PC-3 (cell line): ENCODE measurements at regions not wholly inside any gene's neighbourhood (a gene's known extent, or its start where the extent isn't known, plus 50 kb on each side); places are given as distances from the start of the nearest gene placed in this dataset.

Experiments used
- ATAC-seq: fragments of 200-7000 bp; cut with Tn5 transposase; 2 replicates; pipeline ENCODE4 v1.9.1; 2020; ENCODE audit warnings: mild to moderate bottlenecking, moderate library complexity
- BruUV-seq: library from RNA; stranded (reverse); fragments of 400-500 nt; replicated peaks from 2 replicates; lab custom pipeline; 2021; lab: Mats Ljungman, UMichigan
- CTCF ChIA-PET: fragments of 300-600 bp; sonication (Branson Sonifier 250); formaldehyde crosslinking; loops from one replicate; lab custom pipeline; 2022; ENCODE audit warnings: antibody characterized with exemption; lab: Charles Lee
- POLR2A ChIA-PET: fragments of 300-600 bp; sonication (Branson Sonifier 250); formaldehyde crosslinking; loops from one replicate; lab custom pipeline; 2022; ENCODE audit warnings: antibody characterized with exemption; ENCODE audit not compliant: unreplicated experiment; lab: Charles Lee
- DNase-seq: peaks from one replicate; pipeline ENCODE4 v3.0.0-alpha.2; 2015
- H2AFZ ChIP-seq: fragments of 300-600 bp; sonication (generic); 2 replicates; pipeline ENCODE4 v1.6.0; 2016; ENCODE audit warnings: antibody characterized with exemption, low read length
- H3F3A ChIP-seq: fragments of 300-600 bp; sonication (generic); one replicate; pipeline ENCODE4 v1.6.0; 2017; ENCODE audit warnings: antibody characterized with exemption, low read length, control low read depth, mild to moderate bottlenecking; ENCODE audit not compliant: unreplicated experiment
- H3K27ac ChIP-seq: fragments of 300-600 bp; sonication (generic); 2 replicates; pipeline ENCODE4 v1.5.1; 2016; ENCODE audit warnings: mild to moderate bottlenecking, low read length
- H3K27me3 ChIP-seq: fragments of 300-600 bp; sonication (generic); 2 replicates; pipeline ENCODE4 v1.6.1; 2016; ENCODE audit warnings: low read length, mixed read lengths
- H3K36me3 ChIP-seq: fragments of 300-600 bp; sonication (generic); 2 replicates; pipeline ENCODE4 v1.6.1; 2016; ENCODE audit warnings: low read depth, mixed run types, low read length, mixed read lengths
- H3K4me1 ChIP-seq: fragments of 300-600 bp; sonication (generic); 2 replicates; pipeline ENCODE4 v1.5.1; 2016; ENCODE audit warnings: low read length; ENCODE audit not compliant: insufficient read depth
- H3K4me2 ChIP-seq: fragments of 300-600 bp; sonication (generic); 2 replicates; pipeline ENCODE4 v1.6.0; 2016; ENCODE audit warnings: low read length
- H3K4me3 ChIP-seq: fragments of 300-600 bp; sonication (generic); 2 replicates; pipeline ENCODE4 v1.5.1; 2016; ENCODE audit warnings: mild to moderate bottlenecking, low read length, mixed read lengths
- H3K79me2 ChIP-seq: fragments of 300-600 bp; sonication (generic); 2 replicates; pipeline ENCODE4 v1.6.1; 2017; ENCODE audit warnings: low read length, mixed read lengths
- H3K9ac ChIP-seq: fragments of 300-600 bp; sonication (generic); 2 replicates; pipeline ENCODE4 v1.6.0; 2016; ENCODE audit warnings: mild to moderate bottlenecking, low read length
- H3K9me2 ChIP-seq: fragments of 300-600 bp; sonication (generic); replicated peaks from 2 replicates; pipeline ENCODE4 v1.6.1; 2016; ENCODE audit warnings: mixed run types, low read length, mixed read lengths
- H3K9me3 ChIP-seq: fragments of 300-600 bp; sonication (generic); 2 replicates; pipeline ENCODE4 v1.6.1; 2016; ENCODE audit warnings: low read length, mixed read lengths
- H4K20me1 ChIP-seq: fragments of 300-600 bp; sonication (generic); 2 replicates; pipeline ENCODE4 v1.6.1; 2016; ENCODE audit warnings: low read length, mixed read lengths
- CTCF ChIP-seq: fragments of 300-600 bp; sonication (generic); conservative IDR thresholded peaks from 2 replicates; pipeline ENCODE4 v1.5.1; 2017; ENCODE audit warnings: antibody characterized with exemption, low read depth, mild to moderate bottlenecking, low read length
- EZH2 ChIP-seq: fragments of 300-600 bp; sonication (generic); IDR thresholded peaks from one replicate; pipeline ENCODE4 v1.6.1; 2017; ENCODE audit warnings: antibody characterized with exemption, mild to moderate bottlenecking, low read length; ENCODE audit not compliant: unreplicated experiment
- EZH2phosphoT487 ChIP-seq: fragments of 300-600 bp; sonication (generic); IDR thresholded peaks from 2 replicates; pipeline ENCODE4 v1.6.1; 2018; ENCODE audit warnings: mild to moderate bottlenecking, antibody characterized with exemption, low read length, borderline replicate concordance
- intact Hi-C: fragments of 100-400 bp; cut with micrococcal nuclease; formaldehyde crosslinking; loops from 2 replicates; pipeline ENCODE4 v1.9.0; 2023

DNA sequence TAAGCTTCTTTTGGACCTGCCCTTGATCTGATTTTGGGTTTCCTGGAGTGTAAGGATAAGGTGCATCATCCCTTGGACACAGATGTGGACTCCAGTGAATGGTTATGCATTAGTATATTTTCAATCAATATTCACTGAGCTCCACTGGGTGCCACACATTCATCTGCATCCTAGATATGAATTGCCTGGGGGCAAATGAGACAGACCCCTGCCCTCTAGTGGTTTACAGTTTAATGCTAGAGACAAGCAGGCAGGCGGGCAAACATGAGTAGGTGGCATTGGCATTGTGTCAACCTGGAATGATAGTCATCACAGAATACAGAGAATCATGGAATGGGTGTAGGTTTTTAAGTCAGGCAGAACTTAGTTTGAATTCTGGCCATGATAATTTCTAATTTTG lies 252.5 kb upstream of the SOX14 start:
- Histone ChIP-seq H3K79me2 (no peaks in the 10 kb centered on the region), H2AFZ (no peak overlapping the region), H3K27ac (no peak overlapping the region), H3K9me2 (no peaks in the 10 kb centered on the region), H3F3A (no peaks in the 10 kb centered on the region), H3K4me3 (no peak overlapping the region), H3K4me2 (no peak overlapping the region), H3K9me3 (no peaks in the 10 kb centered on the region), H3K27me3 (peaks cover 28% of the 10 kb centered on the region), H3K9ac (no peak overlapping the region), H3K4me1 (no peaks in the 10 kb centered on the region), H4K20me1 (no peaks in the 10 kb centered on the region), H3K36me3 (no peaks in the 10 kb centered on the region)
- no peak for TF ChIP-seq CTCF
- TF ChIP-seq EZH2 = no peak
- TF ChIP-seq EZH2phosphoT487 = no peak
- intact Hi-C loops = no loop called here
- ATAC-seq (no peak), DNase-seq (no peak)
- no TSS peak for BruUV-seq
- POLR2A ChIA-PET = no interaction called here
- CTCF ChIA-PET = no interaction called here

DNA sequence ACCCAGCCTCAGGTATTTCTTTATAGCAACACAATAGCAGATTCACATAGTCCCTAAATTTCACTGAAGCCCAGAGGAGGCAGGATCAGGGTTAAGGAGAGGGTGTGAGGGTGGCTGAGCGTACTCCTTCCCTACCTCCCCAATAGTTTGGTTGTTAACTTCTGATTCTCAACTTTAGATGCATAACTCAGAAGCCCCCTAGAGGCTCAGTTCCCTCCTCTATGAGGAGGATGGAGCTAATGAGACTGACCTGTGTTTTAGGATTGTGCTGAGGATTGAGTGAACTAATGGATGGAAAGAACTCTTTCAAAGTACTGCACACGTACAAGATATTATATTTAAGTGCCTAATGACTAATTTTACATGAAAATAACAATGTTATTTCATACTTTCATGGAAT lies 249.3 kb upstream of the SOX14 start:
- Histone ChIP-seq H3K36me3 (no peaks in the 10 kb centered on the region), H3K79me2 (no peaks in the 10 kb centered on the region), H4K20me1 (no peaks in the 10 kb centered on the region), H3K4me3 (no peak overlapping the region), H3K27me3 (peaks cover 8% of the 10 kb centered on the region), H3K9ac (no peak overlapping the region), H3K9me3 (no peaks in the 10 kb centered on the region), H3K4me1 (no peaks in the 10 kb centered on the region), H2AFZ (no peak overlapping the region), H3K4me2 (no peak overlapping the region), H3K27ac (no peak overlapping the region), H3K9me2 (no peaks in the 10 kb centered on the region), H3F3A (no peaks in the 10 kb centered on the region)
- ChIA-PET CTCF (no interaction called here), POLR2A (interaction anchor here (0.6 kb wide), 1 partner anchor 443 kb away, joined by 10 read pairs; no protein-coding TSS in a partner anchor)
- no peak for DNase-seq
- ATAC-seq = no peak
- TF ChIP-seq CTCF (no peak), EZH2 (no peak), EZH2phosphoT487 (no peak)
- intact Hi-C loops = no loop called here
- no TSS peak for BruUV-seq

- Histone ChIP-seq H3F3A (no peaks in the 10 kb centered on the region), H3K9ac (no peak overlapping the region), H3K79me2 (no peaks in the 10 kb centered on the region), H3K4me2 (no peak overlapping the region), H3K9me2 (no peaks in the 10 kb centered on the region), H3K9me3 (no peaks in the 10 kb centered on the region), H3K4me3 (no peak overlapping the region), H3K4me1 (no peaks in the 10 kb centered on the region), H3K27ac (no peak overlapping the region), H3K36me3 (no peaks in the 10 kb centered on the region), H2AFZ (no peak overlapping the region), H3K27me3 (no peaks in the 10 kb centered on the region), H4K20me1 (no peaks in the 10 kb centered on the region)
- intact Hi-C loops = no loop called here
- no TSS peak for BruUV-seq
- ATAC-seq = no peak
- TF ChIP-seq EZH2 (no peak), CTCF (no peak), EZH2phosphoT487 (no peak)
- no peak for DNase-seq
- POLR2A ChIA-PET = no interaction called here
- CTCF ChIA-PET = no interaction called here
Observed at GRCh38 chr3:137519602-137520001, 244.5 kb upstream of the SOX14 start.
